ENCODE measurements at regions not wholly inside any gene's neighbourhood (a gene's known extent, or its start where the extent isn't known, plus 50 kb on each side); places are given as distances from the start of the nearest gene placed in this dataset.

- DNase-seq (ENCODE audit: extremely low read depth, low read depth): no peak
- H3K4me3 ChIP-seq (replicated peaks; ENCODE audit: low read depth, low read length): no peak overlapping the region
- TF ChIP-seq CTCF (IDR thresholded peaks at IDR 0.05; ENCODE audit: low read depth, low read length, missing control alignments): no peak
These were observed 231.2 kb downstream of the ZIC5 start for GRCh38 chr13:99740251-99740979.

- TF ChIP-seq CTCF (IDR thresholded peaks at IDR 0.05; ENCODE audit: low read depth, low read length, missing control alignments): no peak
- DNase-seq (ENCODE audit: extremely low read depth, low read depth): no peak
These were observed 232.9 kb downstream of the ZIC5 start for GRCh38 chr13:99738626-99739025.

GRCh38 chr13:99737481-99738245 lies 233.9 kb downstream of the ZIC5 start:
- H3K4me3 ChIP-seq (replicated peaks; ENCODE audit: low read depth, low read length): no peak overlapping the region
- no peak for DNase-seq (ENCODE audit: extremely low read depth, low read depth)
- no peak for TF ChIP-seq CTCF (IDR thresholded peaks at IDR 0.05; ENCODE audit: low read depth, low read length, missing control alignments)

More at GRCh38 chr13:99738626-99739025, 232.9 kb downstream of the ZIC5 start:
- H3K4me3 ChIP-seq (replicated peaks; ENCODE audit: low read depth, low read length): no peak overlapping the region

GRCh38 chr13:99736541-99736940 lies 235.0 kb downstream of the ZIC5 start:
- no peak for TF ChIP-seq CTCF (IDR thresholded peaks at IDR 0.05; ENCODE audit: low read depth, low read length, missing control alignments)
- DNase-seq (ENCODE audit: extremely low read depth, low read depth): no peak
- no peak overlapping the region for H3K4me3 ChIP-seq (replicated peaks; ENCODE audit: low read depth, low read length)

GRCh38 chr13:99734013-99734693 lies 232.9 kb downstream of the TM9SF2 start:
- H3K4me3 ChIP-seq (replicated peaks; ENCODE audit: low read depth, low read length): no peak overlapping the region
- TF ChIP-seq CTCF (IDR thresholded peaks at IDR 0.05; ENCODE audit: low read depth, low read length, missing control alignments): no peak

GRCh38 chr13:99733346-99733745 lies 232.1 kb downstream of the TM9SF2 start:
- DNase-seq (ENCODE audit: extremely low read depth, low read depth): no peak
- TF ChIP-seq CTCF (IDR thresholded peaks at IDR 0.05; ENCODE audit: low read depth, low read length, missing control alignments): no peak
- no peak overlapping the region for H3K4me3 ChIP-seq (replicated peaks; ENCODE audit: low read depth, low read length)

More at GRCh38 chr13:99734013-99734693, 232.9 kb downstream of the TM9SF2 start:
- DNase-seq (ENCODE audit: extremely low read depth, low read depth): no peak

Data from HFF-Myc (cell line).